Immature natural killer cell (primary cell): ENCODE measurements at regions not wholly inside any gene's neighbourhood (a gene's known extent, or its start where the extent isn't known, plus 50 kb on each side); places are given as distances from the start of the nearest gene placed in this dataset.

Experiments used
- DNase-seq, 3 donors: peaks; one replicate each; pipeline ENCODE4 v3.0.0; 2022; ENCODE audit warnings: mixed read lengths in 1 of 3
- H3K27ac Mint-ChIP-seq, 6 donors: one replicate each; pipeline ENCODE4 v1.8.0; 2020; ENCODE audit warnings: mixed read lengths in 6 of 6, mild to moderate bottlenecking in 5 of 6, inconsistent platforms in 4 of 6, moderate library complexity in 3 of 6
- H3K27me3 Mint-ChIP-seq, 3 donors: one replicate each; pipeline ENCODE4 v1.8.0; 2020 to 2021; ENCODE audit warnings: low read depth in 3 of 3, mild to moderate bottlenecking in 3 of 3, mixed read lengths in 3 of 3, moderate library complexity in 3 of 3, inconsistent platforms in 1 of 3
- H3K36me3 Mint-ChIP-seq, 3 donors: one replicate each; pipeline ENCODE4 v1.8.0; 2020; ENCODE audit warnings: mixed read lengths in 3 of 3, inconsistent platforms in 2 of 3, mild to moderate bottlenecking in 2 of 3
- H3K4me1 Mint-ChIP-seq, 2 donors: one replicate each; pipeline ENCODE4 v1.8.0; 2020; ENCODE audit warnings: inconsistent platforms in 2 of 2, mild to moderate bottlenecking in 2 of 2, mixed read lengths in 2 of 2, moderate library complexity in 1 of 2
- H3K4me3 Mint-ChIP-seq, 5 donors: one replicate each; pipeline ENCODE4 v1.8.0; 2020; ENCODE audit warnings: mild to moderate bottlenecking in 5 of 5, mixed read lengths in 5 of 5, inconsistent platforms in 3 of 5, moderate library complexity in 3 of 5
- H3K9me3 Mint-ChIP-seq, 6 donors: one replicate each; pipeline ENCODE4 v1.8.0; 2020; ENCODE audit warnings: mild to moderate bottlenecking in 6 of 6, mixed read lengths in 6 of 6, inconsistent platforms in 4 of 6, moderate library complexity in 3 of 6

GRCh38 chr19:29263305-29264135, 50.6 kb upstream of the UQCRFS1 start:
- DNase-seq, result peak; percentile 77 to 86 (median 81)
- Mint-ChIP-seq H3K9me3 (no peaks in the 10 kb centered on the region), H3K27me3 (peaks cover 7 to 11% (median 11%) of the 10 kb centered on the region in 3 donors), H3K4me1 (peaks cover 38 to 43% of the 10 kb centered on the region in 2 donors), H3K27ac (peak overlapping the region; percentile 60 to 85 (median 72)), H3K4me3 (peak overlapping the region; percentile 33 to 76 (median 59)), H3K36me3 (no peaks in the 10 kb centered on the region)

GRCh38 chr19:29264897-29265296, 51.9 kb upstream of the UQCRFS1 start:
- Mint-ChIP-seq H3K4me3 (no peak overlapping the region), H3K9me3 (no peaks in the 10 kb centered on the region), H3K36me3 (no peaks in the 10 kb centered on the region), H3K27ac (peak overlapping the region in 1 of 6 donors; percentile 25), H3K27me3 (peaks cover 10 to 11% (median 11%) of the 10 kb centered on the region in 3 donors), H3K4me1 (peaks cover 31% of the 10 kb centered on the region in 2 donors)
- DNase-seq, result no peak

DNA sequence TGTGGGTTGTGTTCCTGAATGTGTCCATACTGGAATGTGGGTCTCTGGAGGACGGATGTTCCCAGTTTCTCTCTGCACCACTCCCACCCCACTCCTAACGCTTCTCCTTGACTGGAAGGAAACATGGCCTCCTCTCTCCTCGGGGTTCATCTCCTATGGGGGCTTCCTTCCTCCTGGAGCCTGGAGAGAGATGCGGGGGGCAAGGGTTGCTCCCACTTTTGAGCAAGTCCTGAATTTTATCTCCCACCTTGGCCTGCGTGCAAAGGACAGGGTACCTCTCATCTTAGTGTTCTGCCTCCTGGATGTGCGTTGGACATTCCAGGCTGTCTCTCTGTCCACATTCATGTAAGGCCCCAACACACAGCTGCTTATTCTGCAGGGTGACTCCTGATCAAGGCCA, 52.5 kb upstream of the UQCRFS1 start:
- Mint-ChIP-seq H3K4me3 (no peak overlapping the region), H3K4me1 (peaks cover 31% of the 10 kb centered on the region in 2 donors), H3K27me3 (peaks cover 10 to 11% (median 11%) of the 10 kb centered on the region in 3 donors), H3K27ac (no peak overlapping the region), H3K9me3 (no peaks in the 10 kb centered on the region), H3K36me3 (no peaks in the 10 kb centered on the region)
- DNase-seq, result no peak

DNA sequence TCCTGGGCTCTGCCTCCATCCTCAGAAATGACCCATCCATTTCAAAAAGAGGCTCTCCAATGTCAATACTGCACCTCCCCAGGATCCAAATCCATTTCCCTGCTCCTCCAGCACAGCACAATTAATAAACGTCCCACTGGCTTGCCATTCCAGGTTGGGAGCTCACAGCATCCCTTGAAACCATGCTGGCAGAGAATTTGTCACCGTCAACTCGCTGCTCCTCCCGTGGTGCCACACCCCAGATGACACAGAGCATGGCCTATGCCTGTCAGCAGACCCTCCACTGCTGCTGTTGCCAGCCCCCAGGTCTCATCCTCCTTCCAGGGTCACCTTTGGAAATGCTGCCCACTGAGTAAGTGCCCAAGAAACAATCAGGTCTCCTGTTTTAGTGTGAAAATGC, 53.0 kb upstream of the UQCRFS1 start:
- peaks cover 10 to 11% (median 11%) of the 10 kb centered on the region in 3 donors for H3K27me3 Mint-ChIP-seq
- no peaks in the 10 kb centered on the region for H3K9me3 Mint-ChIP-seq
- no peaks in the 10 kb centered on the region for H3K36me3 Mint-ChIP-seq
- DNase-seq, result no peak
- H3K27ac Mint-ChIP-seq, result no peak overlapping the region
- H3K4me3 Mint-ChIP-seq, result no peak overlapping the region
- peaks cover 31% of the 10 kb centered on the region in 2 donors for H3K4me1 Mint-ChIP-seq

- peaks cover 10 to 11% (median 11%) of the 10 kb centered on the region in 3 donors for H3K27me3 Mint-ChIP-seq
- no peak overlapping the region for H3K27ac Mint-ChIP-seq
- no peak overlapping the region for H3K4me3 Mint-ChIP-seq
- no peaks in the 10 kb centered on the region for H3K36me3 Mint-ChIP-seq
- no peaks in the 10 kb centered on the region for H3K9me3 Mint-ChIP-seq
- peaks cover 31% of the 10 kb centered on the region in 2 donors for H3K4me1 Mint-ChIP-seq
- no peak for DNase-seq
Measured at GRCh38 chr19:29266603-29267002, 53.7 kb upstream of the UQCRFS1 start.

GRCh38 chr19:29267701-29268100, 54.8 kb upstream of the UQCRFS1 start:
- Mint-ChIP-seq H3K9me3 (no peaks in the 10 kb centered on the region), H3K27me3 (peaks cover 10 to 12% (median 11%) of the 10 kb centered on the region in 3 donors), H3K4me1 (peaks cover 21 to 24% of the 10 kb centered on the region in 2 donors), H3K36me3 (no peaks in the 10 kb centered on the region), H3K4me3 (no peak overlapping the region), H3K27ac (no peak overlapping the region)
- DNase-seq, result no peak

DNA sequence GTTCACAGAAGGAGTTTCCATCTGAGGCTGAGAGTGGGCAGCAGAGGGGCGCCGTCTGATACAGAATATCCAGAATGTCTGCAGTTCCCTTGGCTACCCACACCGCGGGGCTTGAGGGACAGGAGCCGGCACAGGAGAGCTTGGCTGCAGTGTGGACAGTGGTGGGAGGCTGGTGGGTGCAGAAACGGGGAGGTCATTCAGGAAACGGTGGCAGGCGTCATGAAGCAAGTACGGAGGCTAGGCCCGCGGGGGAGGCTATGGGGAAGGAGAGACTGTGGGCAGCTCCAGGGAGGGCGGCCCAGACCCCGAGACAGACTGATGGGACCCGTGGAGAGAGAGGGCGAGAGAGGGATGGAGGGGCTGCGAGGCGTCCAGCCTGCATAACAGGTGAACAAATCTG, 55.2 kb upstream of the UQCRFS1 start:
- H3K27ac Mint-ChIP-seq, result no peak overlapping the region
- no peaks in the 10 kb centered on the region for H3K9me3 Mint-ChIP-seq
- no peaks in the 10 kb centered on the region for H3K36me3 Mint-ChIP-seq
- no peak overlapping the region for H3K4me3 Mint-ChIP-seq
- H3K4me1 Mint-ChIP-seq, result peaks cover 17 to 20% of the 10 kb centered on the region in 2 donors
- H3K27me3 Mint-ChIP-seq, result peaks cover 10 to 16% (median 11%) of the 10 kb centered on the region in 3 donors
- no peak for DNase-seq

DNA sequence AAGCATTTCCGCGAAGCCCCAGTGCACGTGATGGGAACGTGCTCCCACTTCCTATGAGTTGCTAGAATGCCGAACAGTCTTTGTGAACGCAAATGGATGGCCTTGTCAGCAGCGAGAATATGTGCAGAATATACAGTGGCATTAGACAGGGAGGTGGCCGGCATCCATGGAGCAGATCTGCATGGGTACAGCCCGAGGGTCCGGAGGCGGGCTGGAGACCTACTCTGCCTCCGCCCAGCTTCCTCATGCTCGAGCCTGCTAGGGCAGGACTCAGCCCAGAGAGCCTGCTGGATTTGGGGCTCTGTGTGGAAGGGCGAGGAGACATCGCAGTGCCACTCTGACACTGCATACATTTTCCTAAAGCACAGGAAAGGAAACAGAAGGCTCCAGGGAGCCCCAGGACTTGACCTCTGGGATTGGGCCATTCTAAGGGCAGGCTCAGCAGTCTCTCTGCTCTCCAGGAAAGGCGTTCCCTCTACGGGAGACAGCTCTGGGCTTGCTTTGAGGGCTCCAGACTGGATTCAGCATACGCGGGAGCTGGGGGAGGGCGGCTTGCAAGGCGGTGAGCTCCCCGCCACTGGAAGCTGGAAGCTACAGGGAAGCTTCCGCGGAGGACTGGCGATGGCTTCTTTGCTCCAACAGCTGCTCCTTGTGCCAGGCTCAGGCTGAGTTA, 55.9 kb upstream of the UQCRFS1 start:
- DNase-seq, result no peak
- Mint-ChIP-seq H3K9me3 (no peaks in the 10 kb centered on the region), H3K4me3 (no peak overlapping the region), H3K27ac (no peak overlapping the region), H3K27me3 (peaks cover 9 to 13% (median 10%) of the 10 kb centered on the region in 3 donors), H3K4me1 (peaks cover 9 to 12% of the 10 kb centered on the region in 2 donors), H3K36me3 (peaks cover 0 to 4% (median 0%) of the 10 kb centered on the region in 3 donors)

GRCh38 chr19:29269641-29270040, 56.7 kb upstream of the UQCRFS1 start:
- peaks cover 0 to 4% (median 0%) of the 10 kb centered on the region in 3 donors for H3K36me3 Mint-ChIP-seq
- peaks cover 10 to 13% (median 11%) of the 10 kb centered on the region in 3 donors for H3K27me3 Mint-ChIP-seq
- no peaks in the 10 kb centered on the region for H3K9me3 Mint-ChIP-seq
- no peak overlapping the region for H3K4me3 Mint-ChIP-seq
- H3K4me1 Mint-ChIP-seq, result peaks cover 1 to 4% of the 10 kb centered on the region in 2 donors
- DNase-seq, result no peak
- H3K27ac Mint-ChIP-seq, result no peak overlapping the region

DNA sequence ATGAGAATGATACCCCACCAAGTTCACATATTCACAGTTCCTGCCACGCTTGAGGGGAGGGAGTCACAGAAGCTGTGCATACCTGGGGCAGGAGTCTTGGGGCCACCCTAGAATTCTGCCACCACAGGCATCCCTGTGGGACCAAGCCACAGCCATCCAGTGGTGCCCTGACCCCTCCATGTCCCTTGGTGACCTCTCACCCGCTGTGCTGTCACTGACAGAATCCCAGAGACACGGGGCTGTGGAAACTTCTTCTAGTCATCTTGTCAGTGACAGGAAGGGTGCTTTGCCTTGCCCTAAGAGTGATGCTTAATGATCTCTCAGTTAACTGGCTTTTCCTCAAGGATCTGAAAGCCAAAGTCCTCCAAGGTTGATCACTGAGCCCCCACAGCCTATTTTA, 58.4 kb upstream of the UQCRFS1 start:
- no peaks in the 10 kb centered on the region for H3K9me3 Mint-ChIP-seq
- H3K4me3 Mint-ChIP-seq, result no peak overlapping the region
- peaks cover 0 to 4% (median 0%) of the 10 kb centered on the region in 3 donors for H3K36me3 Mint-ChIP-seq
- peaks cover 10 to 11% (median 10%) of the 10 kb centered on the region in 3 donors for H3K27me3 Mint-ChIP-seq
- no peak overlapping the region for H3K27ac Mint-ChIP-seq
- DNase-seq, result no peak
- H3K4me1 Mint-ChIP-seq, result no peaks in the 10 kb centered on the region

DNA sequence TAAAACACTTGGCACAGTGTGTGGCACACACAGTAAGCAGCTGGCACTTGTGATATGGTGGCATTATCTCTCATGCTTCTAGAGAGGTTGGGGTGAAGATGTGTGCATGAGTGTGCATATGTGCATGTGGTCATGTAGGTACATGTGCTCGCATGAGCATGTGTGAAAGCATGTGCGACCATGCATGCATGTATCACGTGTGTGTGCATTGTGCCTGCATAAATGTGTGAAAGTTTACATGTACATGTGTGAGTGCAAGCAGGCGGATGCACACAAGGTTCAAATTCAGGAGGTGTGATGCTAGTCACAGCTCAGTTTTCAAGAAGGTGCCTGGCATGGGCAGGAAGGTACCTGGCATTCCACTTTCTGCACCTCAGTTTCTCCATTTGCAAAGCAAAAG, 59.0 kb upstream of the UQCRFS1 start:
- Mint-ChIP-seq H3K9me3 (no peaks in the 10 kb centered on the region), H3K27me3 (peaks cover 6 to 12% (median 11%) of the 10 kb centered on the region in 3 donors), H3K4me3 (no peak overlapping the region)

GRCh38 chr19:29273000-29273640, 60.2 kb upstream of the UQCRFS1 start:
- Mint-ChIP-seq H3K9me3 (no peaks in the 10 kb centered on the region), H3K27me3 (peaks cover 4 to 11% (median 7%) of the 10 kb centered on the region in 3 donors), H3K27ac (no peak overlapping the region), H3K36me3 (peaks cover 0 to 4% (median 0%) of the 10 kb centered on the region in 3 donors), H3K4me3 (no peak overlapping the region), H3K4me1 (peaks cover 10 to 16% of the 10 kb centered on the region in 2 donors)
- DNase-seq, result no peak

More for the DNA sequence above, 59.0 kb upstream of the UQCRFS1 start:
- H3K4me1 Mint-ChIP-seq, result peaks cover 2 to 5% of the 10 kb centered on the region in 2 donors
- DNase-seq, result no peak
- H3K36me3 Mint-ChIP-seq, result peaks cover 0 to 4% (median 0%) of the 10 kb centered on the region in 3 donors
- no peak overlapping the region for H3K27ac Mint-ChIP-seq

DNA sequence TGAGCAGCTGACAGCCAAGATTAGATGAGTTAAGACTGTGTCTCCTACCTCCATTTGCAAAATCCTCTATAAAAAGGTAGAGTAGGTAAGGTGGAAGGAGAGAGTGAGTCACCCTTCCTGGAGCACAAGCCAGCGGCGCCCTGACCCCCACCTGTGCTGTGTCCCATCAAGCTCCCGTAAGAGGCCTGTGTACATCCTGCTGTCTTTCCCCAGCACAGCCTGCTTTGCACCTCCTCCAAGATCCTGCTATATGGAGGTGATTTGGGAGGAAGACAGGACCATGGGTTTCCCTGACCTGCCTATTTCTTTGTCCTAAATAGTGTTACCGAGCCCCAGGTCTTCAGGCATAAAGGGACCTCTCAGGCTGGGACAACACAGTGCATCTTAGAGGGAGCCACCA, 62.3 kb upstream of the UQCRFS1 start:
- DNase-seq, result no peak
- H3K27ac Mint-ChIP-seq, result peak overlapping the region in 1 of 6 donors; percentile 60
- H3K27me3 Mint-ChIP-seq, result peaks cover 3 to 10% (median 6%) of the 10 kb centered on the region in 3 donors
- H3K4me1 Mint-ChIP-seq, result peaks cover 10 to 16% of the 10 kb centered on the region in 2 donors
- no peak overlapping the region for H3K4me3 Mint-ChIP-seq
- H3K9me3 Mint-ChIP-seq, result no peaks in the 10 kb centered on the region
- H3K36me3 Mint-ChIP-seq, result peaks cover 0 to 4% (median 0%) of the 10 kb centered on the region in 3 donors
